OCI-LY7 (cell line): ENCODE measurements at regions not wholly inside any gene's neighbourhood (a gene's known extent, or its start where the extent isn't known, plus 50 kb on each side); places are given as distances from the start of the nearest gene placed in this dataset.

ENCODE experiments used
- BruUV-seq: library from RNA; stranded (reverse); fragments of 400-500 nt; replicated peaks from 2 replicates; lab custom pipeline; 2021; lab: Mats Ljungman, UMichigan
- CTCF ChIA-PET: fragments of 300-600 bp; sonication (Branson Sonifier 250); formaldehyde crosslinking; loops from one replicate; lab custom pipeline; 2022; ENCODE audit warnings: antibody characterized with exemption; ENCODE audit not compliant: unreplicated experiment; lab: Charles Lee
- POLR2A ChIA-PET: fragments of 300-600 bp; sonication (Branson Sonifier 250); formaldehyde crosslinking; loops from one replicate; lab custom pipeline; 2022; ENCODE audit warnings: antibody characterized with exemption; lab: Charles Lee
- DNase-seq: peaks from one replicate; pipeline ENCODE4 v3.0.0-alpha.2; 2015; ENCODE audit warnings: low spot score
- H2AFZ ChIP-seq: fragments of 200-600 bp; sonication (generic), shearing (Covaris generic); 2 replicates; pipeline ENCODE4 v1.6.1; 2014; ENCODE audit warnings: mild to moderate bottlenecking, antibody characterized with exemption, low read length, moderate library complexity
- H3K27ac ChIP-seq: fragments of 200-600 bp; sonication (generic); 2 replicates; pipeline ENCODE4 v1.5.1; 2014; ENCODE audit warnings: mixed run types, low read depth, mild to moderate bottlenecking, moderate library complexity, low read length, inconsistent platforms; ENCODE audit not compliant: poor library complexity, severe bottlenecking
- H3K36me3 ChIP-seq: fragments of 200-600 bp; sonication (generic); 2 replicates; pipeline ENCODE4 v1.6.1; 2014; ENCODE audit warnings: mild to moderate bottlenecking, antibody characterized with exemption, low read length, moderate library complexity, mixed read lengths; ENCODE audit not compliant: insufficient read depth
- H3K4me1 ChIP-seq: fragments of 200-600 bp; sonication (generic); 2 replicates; pipeline ENCODE4 v1.5.1; 2014; ENCODE audit warnings: mild to moderate bottlenecking, low read length; ENCODE audit not compliant: insufficient read depth, poor library complexity, severe bottlenecking
- H3K4me2 ChIP-seq: fragments of 200-600 bp; sonication (generic); 2 replicates; pipeline ENCODE4 v1.6.1; 2014; ENCODE audit warnings: mild to moderate bottlenecking, low read length
- H3K4me3 ChIP-seq: fragments of 200-600 bp; sonication (generic); 2 replicates; pipeline ENCODE4 v1.5.1; 2014; ENCODE audit warnings: mild to moderate bottlenecking, low read depth, low read length; ENCODE audit not compliant: poor library complexity, severe bottlenecking
- H3K79me2 ChIP-seq: fragments of 200-600 bp; sonication (generic); 2 replicates; pipeline ENCODE4 v1.6.1; 2016; ENCODE audit warnings: low read depth, mild to moderate bottlenecking, low read length, moderate library complexity, mixed read lengths; ENCODE audit not compliant: insufficient read depth
- H3K9me2 ChIP-seq: fragments of 200-600 bp; sonication (generic); 2 replicates; pipeline ENCODE4 v1.6.1; 2016; ENCODE audit warnings: mild to moderate bottlenecking, low read length, mixed read lengths; ENCODE audit not compliant: insufficient read depth
- H3K9me3 ChIP-seq: fragments of 200-600 bp; sonication (generic); 2 replicates; pipeline ENCODE4 v1.6.1; 2014; ENCODE audit warnings: mild to moderate bottlenecking, mixed run types, low read length, mixed read lengths
- H4K20me1 ChIP-seq: fragments of 200-600 bp; sonication (generic); 2 replicates; pipeline ENCODE4 v1.6.1; 2014; ENCODE audit warnings: mild to moderate bottlenecking, antibody characterized with exemption, low read length, moderate library complexity, mixed read lengths; ENCODE audit not compliant: insufficient read depth
- EZH2phosphoT487 ChIP-seq: fragments of 200-600 bp; sonication (generic); IDR thresholded peaks from 2 replicates; pipeline ENCODE4 v1.6.1; 2018; ENCODE audit warnings: low read depth, borderline replicate concordance, mild to moderate bottlenecking, mixed run types, antibody characterized with exemption, low read length, moderate library complexity, mixed read lengths
- intact Hi-C: fragments of 100-400 bp; cut with micrococcal nuclease; formaldehyde crosslinking; loops from one replicate; pipeline ENCODE4 v1.10.0; 2022; ENCODE audit not compliant: unreplicated experiment
- TF ChIP-seq, protein P1 (sequence below): fragments of 200-600 bp; sonication (generic); conservative IDR thresholded peaks from 2 replicates; pipeline ENCODE4 v1.5.1; 2014; ENCODE audit warnings: mild to moderate bottlenecking, antibody characterized with exemption, low read length, moderate library complexity, mixed read lengths

DNA sequence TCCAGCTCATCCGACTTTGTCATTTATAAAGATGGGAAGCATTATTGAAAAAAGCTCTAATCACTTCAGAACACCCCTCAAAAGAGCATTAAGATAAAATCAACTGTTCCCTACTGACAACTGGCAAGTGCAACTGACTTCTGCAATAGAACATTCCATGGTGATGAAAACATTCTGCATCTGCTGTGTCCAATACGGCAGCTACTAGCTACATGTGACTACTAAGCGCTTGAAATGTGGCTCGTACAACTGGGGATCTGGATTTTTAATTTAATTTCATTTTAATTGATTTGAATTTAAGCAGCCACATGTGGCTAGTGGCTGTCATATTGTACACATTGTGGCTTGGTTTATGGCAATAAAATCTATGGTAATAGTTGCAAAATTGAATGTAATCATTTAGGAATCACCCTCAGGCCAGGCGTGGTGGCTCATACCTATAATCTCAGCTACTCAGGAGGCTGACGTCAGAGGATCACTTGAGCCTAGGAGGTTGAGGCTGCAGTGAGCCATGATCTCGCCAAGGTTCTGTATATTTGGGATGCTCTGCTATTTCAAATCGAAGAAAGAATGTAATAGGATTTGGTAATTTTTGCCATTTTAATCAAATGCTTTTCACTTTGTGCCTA is 390.3 kb downstream of the GABRB3 start:
- BruUV-seq = no TSS peak
- Histone ChIP-seq H3K9me3 (no peaks in the 10 kb centered on the region), H3K4me1 (no peaks in the 10 kb centered on the region), H3K36me3 (no peaks in the 10 kb centered on the region), H4K20me1 (no peaks in the 10 kb centered on the region), H3K27ac (no peak overlapping the region), H3K4me2 (no peak overlapping the region), H3K79me2 (no peaks in the 10 kb centered on the region), H2AFZ (no peak overlapping the region), H3K9me2 (no peaks in the 10 kb centered on the region), H3K4me3 (no peak overlapping the region)
- intact Hi-C loops = no loop called here
- ChIA-PET CTCF (no interaction called here), POLR2A (interaction anchor here (0.7 kb wide), 1 partner anchor 349 kb away, joined by 3 read pairs; no protein-coding TSS in a partner anchor)
- TF ChIP-seq, protein P1, sequence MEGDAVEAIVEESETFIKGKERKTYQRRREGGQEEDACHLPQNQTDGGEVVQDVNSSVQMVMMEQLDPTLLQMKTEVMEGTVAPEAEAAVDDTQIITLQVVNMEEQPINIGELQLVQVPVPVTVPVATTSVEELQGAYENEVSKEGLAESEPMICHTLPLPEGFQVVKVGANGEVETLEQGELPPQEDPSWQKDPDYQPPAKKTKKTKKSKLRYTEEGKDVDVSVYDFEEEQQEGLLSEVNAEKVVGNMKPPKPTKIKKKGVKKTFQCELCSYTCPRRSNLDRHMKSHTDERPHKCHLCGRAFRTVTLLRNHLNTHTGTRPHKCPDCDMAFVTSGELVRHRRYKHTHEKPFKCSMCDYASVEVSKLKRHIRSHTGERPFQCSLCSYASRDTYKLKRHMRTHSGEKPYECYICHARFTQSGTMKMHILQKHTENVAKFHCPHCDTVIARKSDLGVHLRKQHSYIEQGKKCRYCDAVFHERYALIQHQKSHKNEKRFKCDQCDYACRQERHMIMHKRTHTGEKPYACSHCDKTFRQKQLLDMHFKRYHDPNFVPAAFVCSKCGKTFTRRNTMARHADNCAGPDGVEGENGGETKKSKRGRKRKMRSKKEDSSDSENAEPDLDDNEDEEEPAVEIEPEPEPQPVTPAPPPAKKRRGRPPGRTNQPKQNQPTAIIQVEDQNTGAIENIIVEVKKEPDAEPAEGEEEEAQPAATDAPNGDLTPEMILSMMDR = no peak
- TF ChIP-seq EZH2phosphoT487 = no peak
- no peak for DNase-seq

DNA sequence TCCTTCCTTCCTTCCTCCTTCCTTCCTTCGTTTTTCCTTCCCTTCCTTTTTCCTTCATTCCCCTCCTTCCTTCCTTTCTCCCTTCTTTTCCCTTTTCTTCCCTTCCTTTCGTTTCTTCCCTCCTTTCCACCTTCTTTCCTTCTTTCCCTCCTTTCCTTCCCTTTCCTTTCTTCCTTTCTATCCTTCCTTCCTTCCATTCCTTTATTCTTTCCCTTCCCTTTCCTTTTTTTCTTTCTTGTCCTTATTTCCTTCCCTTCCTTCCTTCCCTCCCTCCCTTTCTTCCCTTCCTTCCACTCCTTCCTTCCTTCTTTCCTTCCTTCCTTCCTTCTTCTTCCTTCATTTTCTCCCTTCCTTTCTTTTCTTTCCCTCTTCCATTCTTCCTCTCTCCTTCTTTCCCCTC is 394.6 kb downstream of the GABRB3 start:
- no peak for DNase-seq
- Histone ChIP-seq H3K9me3 (no peaks in the 10 kb centered on the region), H4K20me1 (no peaks in the 10 kb centered on the region), H3K27ac (no peak overlapping the region), H3K4me3 (no peak overlapping the region), H3K4me1 (no peaks in the 10 kb centered on the region), H3K4me2 (no peak overlapping the region), H2AFZ (no peak overlapping the region), H3K36me3 (no peaks in the 10 kb centered on the region), H3K79me2 (no peaks in the 10 kb centered on the region), H3K9me2 (no peaks in the 10 kb centered on the region)
- no TSS peak for BruUV-seq
- TF ChIP-seq EZH2phosphoT487 = no peak
- TF ChIP-seq, protein P1 = no peak
- POLR2A ChIA-PET = no interaction called here
- intact Hi-C loops = no loop called here
- CTCF ChIA-PET = no interaction called here

DNA sequence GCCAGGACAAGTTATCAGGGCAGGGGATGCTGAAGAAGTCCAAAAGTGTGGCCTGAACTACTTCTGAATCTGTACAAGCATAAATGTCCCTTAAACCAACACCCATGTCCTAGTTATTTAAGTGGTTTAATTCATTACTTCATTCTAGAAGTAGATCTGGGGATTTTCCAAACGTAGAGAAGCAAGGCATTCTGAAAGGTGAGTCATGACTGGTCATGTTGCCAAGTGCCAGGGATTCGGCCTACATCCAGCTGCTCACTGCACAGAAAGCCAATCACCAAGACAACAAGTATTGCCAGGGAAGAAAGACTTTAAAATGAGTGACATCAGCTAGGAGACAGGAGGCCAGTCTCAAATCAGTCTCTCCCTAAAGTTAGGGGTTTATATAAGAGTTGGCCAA is 396.6 kb downstream of the GABRB3 start:
- POLR2A ChIA-PET = no interaction called here
- CTCF ChIA-PET = no interaction called here
- H2AFZ ChIP-seq = no peak overlapping the region
- H3K9me3 ChIP-seq = no peaks in the 10 kb centered on the region
- DNase-seq = no peak
- H3K79me2 ChIP-seq = no peaks in the 10 kb centered on the region
- no TSS peak for BruUV-seq
- H4K20me1 ChIP-seq = no peaks in the 10 kb centered on the region
- H3K4me2 ChIP-seq = no peak overlapping the region
- intact Hi-C loops = no loop called here
- no peaks in the 10 kb centered on the region for H3K9me2 ChIP-seq
- no peaks in the 10 kb centered on the region for H3K4me1 ChIP-seq
- H3K36me3 ChIP-seq = no peaks in the 10 kb centered on the region
- H3K27ac ChIP-seq = no peak overlapping the region
- TF ChIP-seq EZH2phosphoT487 = no peak
- TF ChIP-seq, protein P1 = no peak
- H3K4me3 ChIP-seq = no peak overlapping the region
